ENCODE measurements at regions not wholly inside any gene's neighbourhood (a gene's known extent, or its start where the extent isn't known, plus 50 kb on each side); places are given as distances from the start of the nearest gene placed in this dataset.

- no peak overlapping the region for H3K9ac ChIP-seq (ENCODE audit: low read depth, low read length)
- H3K36me3 ChIP-seq (ENCODE audit: insufficient read depth, low read length): no peaks in the 10 kb centered on the region
- no peaks in the 10 kb centered on the region for H3K4me1 ChIP-seq (ENCODE audit: insufficient read depth, low read length)
- H4K20me1 ChIP-seq (ENCODE audit: insufficient read depth, low read length): no peaks in the 10 kb centered on the region
- H3K9me3 ChIP-seq (ENCODE audit: insufficient read depth, low read length, severe bottlenecking): no peaks in the 10 kb centered on the region
- no peak overlapping the region for H2AFZ ChIP-seq (ENCODE audit: low read depth, low read length)
- no peak for DNase-seq
- H3K79me2 ChIP-seq (ENCODE audit: insufficient read depth, low read length): no peaks in the 10 kb centered on the region
- H3K27me3 ChIP-seq (ENCODE audit: insufficient read depth, low read length, poor library complexity): peaks cover 10% of the 10 kb centered on the region
- no peak for ATAC-seq (ENCODE audit: insufficient read depth, low read depth)
- H3K4me2 ChIP-seq (ENCODE audit: insufficient read depth, low read length): no peak overlapping the region
- H3K27ac ChIP-seq (ENCODE audit: low read length): no peak overlapping the region
- H3K4me3 ChIP-seq (ENCODE audit: low read depth in 1 of 2, low read length in 2 of 2): no peak overlapping the region
- TF ChIP-seq EZH2 (IDR thresholded peaks at IDR 0.05; ENCODE audit: borderline replicate concordance, low read depth, low read length, severe bottlenecking): no peak
- TF ChIP-seq CTCF (IDR thresholded peaks at IDR 0.05; ENCODE audit: borderline replicate concordance, extremely low read depth, low read length, poor library complexity, severe bottlenecking): no peak
These were observed 352.5 kb downstream of the FOXL1 start for GRCh38 chr16:86930663-86931373.

- H3K27me3 ChIP-seq (ENCODE audit: insufficient read depth, low read length, poor library complexity): peaks cover 9% of the 10 kb centered on the region
- TF ChIP-seq EZH2 (IDR thresholded peaks at IDR 0.05; ENCODE audit: borderline replicate concordance, low read depth, low read length, severe bottlenecking): no peak
- no peak for TF ChIP-seq CTCF (IDR thresholded peaks at IDR 0.05; ENCODE audit: borderline replicate concordance, extremely low read depth, low read length, poor library complexity, severe bottlenecking)
- no peaks in the 10 kb centered on the region for H3K4me1 ChIP-seq (ENCODE audit: insufficient read depth, low read length)
- no peaks in the 10 kb centered on the region for H4K20me1 ChIP-seq (ENCODE audit: insufficient read depth, low read length)
- H3K79me2 ChIP-seq (ENCODE audit: insufficient read depth, low read length): no peaks in the 10 kb centered on the region
- no peaks in the 10 kb centered on the region for H3K9me3 ChIP-seq (ENCODE audit: insufficient read depth, low read length, severe bottlenecking)
- no peak overlapping the region for H2AFZ ChIP-seq (ENCODE audit: low read depth, low read length)
- H3K36me3 ChIP-seq (ENCODE audit: insufficient read depth, low read length): no peaks in the 10 kb centered on the region
- no peak for DNase-seq
- no peak overlapping the region for H3K4me2 ChIP-seq (ENCODE audit: insufficient read depth, low read length)
- no peak overlapping the region for H3K9ac ChIP-seq (ENCODE audit: low read depth, low read length)
- H3K4me3 ChIP-seq (ENCODE audit: low read depth in 1 of 2, low read length in 2 of 2): no peak overlapping the region
- ATAC-seq (ENCODE audit: insufficient read depth, low read depth): no peak
- no peak overlapping the region for H3K27ac ChIP-seq (ENCODE audit: low read length)
These were observed 353.1 kb downstream of the FOXL1 start for GRCh38 chr16:86931410-86931941.

- TF ChIP-seq EZH2 (IDR thresholded peaks at IDR 0.05; ENCODE audit: borderline replicate concordance, low read depth, low read length, severe bottlenecking) (no peak), CTCF (IDR thresholded peaks at IDR 0.05; ENCODE audit: borderline replicate concordance, extremely low read depth, low read length, poor library complexity, severe bottlenecking) (no peak)
- Histone ChIP-seq H3K36me3 (ENCODE audit: insufficient read depth, low read length) (no peaks in the 10 kb centered on the region), H3K9ac (ENCODE audit: low read depth, low read length) (no peak overlapping the region), H2AFZ (ENCODE audit: low read depth, low read length) (no peak overlapping the region), H3K27ac (ENCODE audit: low read length) (no peak overlapping the region), H3K27me3 (ENCODE audit: insufficient read depth, low read length, poor library complexity) (peaks cover 11% of the 10 kb centered on the region), H3K9me3 (ENCODE audit: insufficient read depth, low read length, severe bottlenecking) (no peaks in the 10 kb centered on the region), H3K4me2 (ENCODE audit: insufficient read depth, low read length) (no peak overlapping the region), H3K79me2 (ENCODE audit: insufficient read depth, low read length) (no peaks in the 10 kb centered on the region), H3K4me3 (ENCODE audit: low read depth in 1 of 2, low read length in 2 of 2) (no peak overlapping the region), H4K20me1 (ENCODE audit: insufficient read depth, low read length) (no peaks in the 10 kb centered on the region), H3K4me1 (ENCODE audit: insufficient read depth, low read length) (no peaks in the 10 kb centered on the region)
- DNase-seq (no peak), ATAC-seq (ENCODE audit: insufficient read depth, low read depth) (no peak)
These were observed 354.0 kb downstream of the FOXL1 start for GRCh38 chr16:86932130-86932982.
